Fibroblast of the aortic adventitia (primary cell): ENCODE measurements at regions not wholly inside any gene's neighbourhood (a gene's known extent, or its start where the extent isn't known, plus 50 kb on each side); places are given as distances from the start of the nearest gene placed in this dataset.

Source experiments
- DNase-seq: peaks from one replicate; pipeline ENCODE4 v3.0.0-alpha.2; 2010; ENCODE audit warnings: low read depth
- H3K4me3 ChIP-seq: 2 replicates; pipeline ENCODE4 v1.5.1; 2011; ENCODE audit warnings: low read depth, mild to moderate bottlenecking, control low read depth, low read length, moderate library complexity
- TF ChIP-seq, protein P1 (sequence below): IDR thresholded peaks from 2 replicates; pipeline ENCODE4 v1.5.1; 2011; ENCODE audit warnings: mild to moderate bottlenecking, low read length, control low read depth, inconsistent platforms; ENCODE audit not compliant: insufficient read depth

DNA sequence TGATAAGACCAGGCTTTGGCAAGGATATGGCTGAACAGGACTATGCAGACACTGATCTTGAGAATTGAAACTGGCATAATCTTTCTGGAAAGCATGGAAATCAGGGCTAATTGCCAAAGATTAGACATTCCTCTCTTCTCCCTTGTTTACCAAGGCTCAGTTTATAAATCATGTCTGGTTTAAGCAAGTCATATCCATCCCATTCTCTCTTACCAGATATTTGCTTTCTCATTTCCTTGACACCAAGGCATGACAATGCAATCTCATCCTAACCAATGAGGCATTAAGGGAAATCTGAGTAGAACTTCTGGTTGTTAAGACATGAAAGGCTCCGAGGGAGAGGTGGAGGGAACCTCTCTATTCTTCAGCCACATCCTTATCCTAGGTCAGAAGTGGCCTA lies 110.3 kb upstream of the CEP85L start:
- no peak for DNase-seq
- no peak overlapping the region for H3K4me3 ChIP-seq
- TF ChIP-seq, protein P1, sequence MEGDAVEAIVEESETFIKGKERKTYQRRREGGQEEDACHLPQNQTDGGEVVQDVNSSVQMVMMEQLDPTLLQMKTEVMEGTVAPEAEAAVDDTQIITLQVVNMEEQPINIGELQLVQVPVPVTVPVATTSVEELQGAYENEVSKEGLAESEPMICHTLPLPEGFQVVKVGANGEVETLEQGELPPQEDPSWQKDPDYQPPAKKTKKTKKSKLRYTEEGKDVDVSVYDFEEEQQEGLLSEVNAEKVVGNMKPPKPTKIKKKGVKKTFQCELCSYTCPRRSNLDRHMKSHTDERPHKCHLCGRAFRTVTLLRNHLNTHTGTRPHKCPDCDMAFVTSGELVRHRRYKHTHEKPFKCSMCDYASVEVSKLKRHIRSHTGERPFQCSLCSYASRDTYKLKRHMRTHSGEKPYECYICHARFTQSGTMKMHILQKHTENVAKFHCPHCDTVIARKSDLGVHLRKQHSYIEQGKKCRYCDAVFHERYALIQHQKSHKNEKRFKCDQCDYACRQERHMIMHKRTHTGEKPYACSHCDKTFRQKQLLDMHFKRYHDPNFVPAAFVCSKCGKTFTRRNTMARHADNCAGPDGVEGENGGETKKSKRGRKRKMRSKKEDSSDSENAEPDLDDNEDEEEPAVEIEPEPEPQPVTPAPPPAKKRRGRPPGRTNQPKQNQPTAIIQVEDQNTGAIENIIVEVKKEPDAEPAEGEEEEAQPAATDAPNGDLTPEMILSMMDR = no peak

DNA sequence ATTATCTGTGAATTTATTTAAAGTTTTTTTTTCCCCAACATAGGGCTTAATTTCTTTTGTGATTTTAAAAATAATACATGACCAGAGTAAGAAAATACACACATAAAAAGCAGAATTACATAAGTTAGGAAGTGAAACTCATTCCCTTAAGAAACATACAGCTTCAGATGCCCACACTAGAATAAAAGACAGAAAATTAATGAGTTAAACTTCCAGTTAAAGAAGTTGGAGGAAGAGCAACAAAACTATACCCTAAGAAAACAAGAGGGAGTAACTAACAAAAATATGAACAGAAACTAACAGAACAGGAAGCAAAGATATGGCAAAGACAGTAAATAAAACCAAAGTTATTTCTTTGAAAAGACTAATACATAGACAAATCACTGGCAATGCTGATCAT lies 107.6 kb upstream of the CEP85L start:
- H3K4me3 ChIP-seq = no peak overlapping the region
- TF ChIP-seq, protein P1 = no peak
- DNase-seq = no peak

DNA sequence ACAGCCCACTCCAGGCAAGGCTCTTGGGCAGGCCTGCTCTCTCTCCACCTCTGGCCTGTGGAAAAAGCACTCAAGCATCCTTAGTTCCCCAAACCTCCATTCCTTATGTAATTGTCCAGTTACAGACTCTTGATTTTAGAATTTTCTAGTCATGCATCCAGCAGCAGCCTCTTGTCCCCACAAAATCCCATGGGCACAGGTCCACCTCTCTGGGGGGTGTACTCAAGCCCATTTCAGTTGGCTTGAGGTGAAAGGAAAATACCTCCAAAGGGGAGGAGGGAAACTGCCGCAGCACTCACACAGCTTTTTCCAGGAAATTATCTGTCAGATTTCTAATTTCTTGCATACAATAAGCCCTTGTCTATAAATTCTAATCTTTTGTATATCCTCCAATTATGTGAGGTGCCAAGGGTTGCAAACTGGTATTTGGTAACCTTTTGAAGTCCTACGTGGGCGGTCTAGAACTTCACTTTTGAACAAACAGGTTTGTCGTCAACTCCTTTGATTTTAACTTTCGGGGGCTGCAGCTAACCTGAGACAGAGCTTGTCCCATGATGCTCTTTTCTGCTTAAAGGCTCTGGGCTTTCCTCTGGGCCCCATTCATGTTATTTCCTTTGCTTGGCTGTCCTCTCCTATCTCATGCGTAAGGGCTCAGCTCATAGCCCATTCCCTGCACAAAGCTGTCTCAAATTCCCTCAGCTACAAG lies 104.7 kb upstream of the CEP85L start:
- TF ChIP-seq, protein P1 = no peak
- DNase-seq = no peak
- H3K4me3 ChIP-seq = no peak overlapping the region

DNA sequence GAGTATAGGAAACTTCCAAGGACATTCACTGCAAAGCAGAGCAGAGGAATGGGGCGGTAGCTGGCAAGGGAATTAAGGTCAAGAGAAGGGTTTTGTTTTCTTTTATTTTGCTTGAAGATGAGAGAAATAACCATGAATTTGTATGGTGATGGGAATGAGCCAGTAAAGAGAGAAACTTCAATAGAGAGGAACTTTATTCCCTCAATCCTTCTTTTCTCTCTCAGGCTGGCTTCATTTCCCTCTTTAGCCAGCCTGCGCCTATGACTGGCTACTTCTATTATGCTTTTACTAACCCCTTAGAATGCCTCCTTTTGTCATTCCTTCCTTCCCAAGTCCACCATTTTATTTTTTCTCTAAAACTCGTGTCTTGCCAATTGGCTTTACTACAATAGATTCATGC lies 101.4 kb upstream of the CEP85L start:
- TF ChIP-seq, protein P1 = no peak
- no peak overlapping the region for H3K4me3 ChIP-seq
- DNase-seq = no peak

DNA sequence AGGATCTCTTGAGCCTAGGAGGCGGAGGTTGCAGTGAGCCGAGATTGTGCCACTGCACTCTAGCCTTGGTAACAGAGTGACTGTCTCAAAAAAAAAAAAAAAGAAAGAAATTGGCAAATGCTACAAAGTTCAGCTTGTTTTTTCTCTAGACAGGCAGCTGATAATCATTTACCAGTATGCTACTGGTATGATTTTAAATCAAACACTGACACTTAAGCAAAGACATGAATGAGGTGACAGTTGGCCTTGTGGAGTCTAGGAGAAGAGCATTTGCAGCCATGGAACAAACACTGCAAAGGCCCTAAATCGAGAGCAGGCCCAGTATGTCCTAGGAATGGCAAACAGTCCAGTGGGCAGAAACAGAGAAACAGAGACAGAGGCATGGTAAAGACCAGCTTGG lies 99.7 kb upstream of the CEP85L start:
- TF ChIP-seq, protein P1 = no peak
- no peak for DNase-seq
- no peak overlapping the region for H3K4me3 ChIP-seq

DNA sequence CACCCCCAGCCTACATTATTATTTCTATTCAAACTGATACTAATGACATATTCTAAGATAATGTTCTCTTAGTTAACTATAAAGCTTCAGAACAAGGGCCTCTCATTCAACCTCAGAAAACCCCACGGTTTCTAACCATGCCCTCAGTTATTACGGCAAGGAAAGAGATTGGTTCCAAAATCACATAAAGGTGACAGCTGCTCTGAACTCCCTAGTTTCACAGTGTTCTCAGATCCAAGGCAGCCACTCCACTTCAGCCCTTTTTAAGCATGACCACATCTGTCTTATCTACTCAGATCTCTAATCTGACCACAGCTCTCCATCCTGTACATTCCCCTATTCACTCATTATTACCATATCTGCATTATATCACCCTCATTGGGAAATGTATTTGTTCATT lies 98.8 kb upstream of the CEP85L start:
- TF ChIP-seq, protein P1 = no peak
- H3K4me3 ChIP-seq = no peak overlapping the region
- DNase-seq = peak; percentile 12
